Epithelial cell of esophagus (primary cell): ENCODE measurements at regions not wholly inside any gene's neighbourhood (a gene's known extent, or its start where the extent isn't known, plus 50 kb on each side); places are given as distances from the start of the nearest gene placed in this dataset.
A peak's percentile ranks its signal among the peaks of the same experiment; 100 is the strongest.
"Not testable (repeated sequence)": the region's sequence is repeated elsewhere in the genome, so short reads cannot be mapped to it uniquely, and the experiment has no call there.

Experiments used
- DNase-seq: peaks from one replicate; pipeline ENCODE4 v3.0.0; 2010; ENCODE audit warnings: low read depth
- H3K4me3 ChIP-seq: 2 replicates; pipeline ENCODE4 v1.5.1; 2011; ENCODE audit warnings: mild to moderate bottlenecking, low read length, control low read depth
- TF ChIP-seq, protein P1 (sequence below): IDR thresholded peaks from 2 replicates; pipeline ENCODE4 v1.5.1; 2011; ENCODE audit warnings: low read depth, mild to moderate bottlenecking, low read length, control low read depth, inconsistent platforms; ENCODE audit not compliant: insufficient read depth; ENCODE audit errors: missing control alignments

- H3K4me3 ChIP-seq = no peak overlapping the region
- TF ChIP-seq, protein P1, sequence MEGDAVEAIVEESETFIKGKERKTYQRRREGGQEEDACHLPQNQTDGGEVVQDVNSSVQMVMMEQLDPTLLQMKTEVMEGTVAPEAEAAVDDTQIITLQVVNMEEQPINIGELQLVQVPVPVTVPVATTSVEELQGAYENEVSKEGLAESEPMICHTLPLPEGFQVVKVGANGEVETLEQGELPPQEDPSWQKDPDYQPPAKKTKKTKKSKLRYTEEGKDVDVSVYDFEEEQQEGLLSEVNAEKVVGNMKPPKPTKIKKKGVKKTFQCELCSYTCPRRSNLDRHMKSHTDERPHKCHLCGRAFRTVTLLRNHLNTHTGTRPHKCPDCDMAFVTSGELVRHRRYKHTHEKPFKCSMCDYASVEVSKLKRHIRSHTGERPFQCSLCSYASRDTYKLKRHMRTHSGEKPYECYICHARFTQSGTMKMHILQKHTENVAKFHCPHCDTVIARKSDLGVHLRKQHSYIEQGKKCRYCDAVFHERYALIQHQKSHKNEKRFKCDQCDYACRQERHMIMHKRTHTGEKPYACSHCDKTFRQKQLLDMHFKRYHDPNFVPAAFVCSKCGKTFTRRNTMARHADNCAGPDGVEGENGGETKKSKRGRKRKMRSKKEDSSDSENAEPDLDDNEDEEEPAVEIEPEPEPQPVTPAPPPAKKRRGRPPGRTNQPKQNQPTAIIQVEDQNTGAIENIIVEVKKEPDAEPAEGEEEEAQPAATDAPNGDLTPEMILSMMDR = no peak
- no peak for DNase-seq
Measured at GRCh38 chr12:74033531-74033930, 504.1 kb upstream of the ATXN7L3B start.

DNA sequence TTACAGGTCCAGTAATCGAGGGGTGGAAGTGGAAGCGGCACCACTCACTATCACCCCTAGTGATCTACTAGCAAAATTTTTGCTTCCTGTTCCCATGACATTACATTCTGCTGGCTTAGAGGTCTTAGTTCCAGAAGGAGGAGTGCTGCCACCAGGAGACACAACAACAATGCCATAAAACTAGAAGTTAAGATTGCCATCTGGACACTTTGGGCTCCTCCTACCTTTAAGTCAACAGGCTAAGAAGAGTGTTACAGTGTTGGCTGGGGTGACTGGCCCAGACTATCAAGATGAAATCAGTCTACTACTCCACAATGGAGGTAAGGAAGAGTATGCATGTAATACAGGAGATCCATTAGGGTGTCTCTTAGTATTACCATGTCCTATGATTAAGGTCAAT is 498.5 kb upstream of the ATXN7L3B start:
- not testable (repeated sequence) for H3K4me3 ChIP-seq, DNase-seq

GRCh38 chr12:74043343-74043742 is 494.3 kb upstream of the ATXN7L3B start:
- TF ChIP-seq, protein P1 = no peak
- peak; percentile 99 for DNase-seq

DNA sequence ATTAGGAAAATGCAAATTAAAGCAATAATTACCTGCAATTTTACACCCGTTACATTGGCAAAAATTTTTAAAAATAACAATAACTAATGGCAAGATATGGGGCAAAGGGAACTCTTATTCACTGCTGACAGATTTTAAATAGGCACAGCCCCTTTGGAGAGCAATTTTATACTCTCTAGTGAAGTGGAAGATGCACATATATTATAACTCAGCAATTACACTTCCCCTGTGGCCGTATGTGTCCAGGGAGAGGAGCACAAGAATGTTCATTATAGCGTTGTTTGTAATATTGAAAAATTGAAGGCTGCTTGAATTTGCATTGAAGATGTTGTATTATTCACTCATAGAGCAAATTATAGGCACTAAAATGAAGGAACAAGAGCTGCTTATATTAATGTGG is 488.3 kb upstream of the ATXN7L3B start:
- TF ChIP-seq, protein P1 = no peak
- DNase-seq = no peak
- H3K4me3 ChIP-seq = no peak overlapping the region

More at GRCh38 chr12:74043343-74043742, 494.3 kb upstream of the ATXN7L3B start:
- no peak overlapping the region for H3K4me3 ChIP-seq

DNA sequence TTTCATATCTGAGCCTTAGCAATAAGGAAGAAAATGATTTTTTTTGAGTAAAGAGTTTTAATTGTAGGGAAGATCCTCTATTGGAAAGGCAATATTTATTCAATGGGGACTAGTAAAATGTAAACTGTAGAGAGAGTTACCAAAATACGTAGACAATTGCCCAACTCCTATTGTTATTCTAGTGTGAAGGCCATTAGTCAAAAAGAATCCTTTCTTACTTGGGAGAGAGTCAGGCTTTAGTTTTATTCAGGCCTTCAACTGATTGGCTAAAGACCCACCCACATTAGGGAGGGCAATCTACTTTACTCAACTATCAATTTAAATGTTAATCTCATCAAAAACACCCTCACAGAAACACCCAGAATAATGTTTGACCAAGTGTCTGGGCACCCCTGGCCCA is 485.8 kb upstream of the ATXN7L3B start:
- DNase-seq = no peak
- TF ChIP-seq, protein P1 = no peak
- no peak overlapping the region for H3K4me3 ChIP-seq

DNA sequence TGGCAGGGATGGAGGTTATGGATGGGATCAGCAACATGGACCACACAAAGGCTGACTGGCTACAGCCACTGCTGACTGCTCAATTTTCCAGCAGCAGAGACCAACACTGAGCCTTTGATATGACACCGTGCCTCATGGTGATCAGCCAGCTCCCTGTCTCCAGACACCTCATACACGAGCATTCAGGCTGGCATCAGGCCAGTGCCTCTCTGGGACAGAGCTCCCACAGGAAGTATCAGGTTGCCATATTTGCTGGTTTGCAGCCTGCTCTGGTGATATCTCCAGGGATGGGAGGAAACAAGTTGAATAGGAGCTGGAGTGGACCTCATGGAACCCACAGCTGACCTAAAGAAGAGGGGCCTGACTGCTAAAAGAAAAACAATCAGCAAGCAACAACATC is 471.2 kb upstream of the ATXN7L3B start:
- peak; percentile 20 for DNase-seq
- H3K4me3 ChIP-seq = no peak overlapping the region
- TF ChIP-seq, protein P1 = no peak

DNA sequence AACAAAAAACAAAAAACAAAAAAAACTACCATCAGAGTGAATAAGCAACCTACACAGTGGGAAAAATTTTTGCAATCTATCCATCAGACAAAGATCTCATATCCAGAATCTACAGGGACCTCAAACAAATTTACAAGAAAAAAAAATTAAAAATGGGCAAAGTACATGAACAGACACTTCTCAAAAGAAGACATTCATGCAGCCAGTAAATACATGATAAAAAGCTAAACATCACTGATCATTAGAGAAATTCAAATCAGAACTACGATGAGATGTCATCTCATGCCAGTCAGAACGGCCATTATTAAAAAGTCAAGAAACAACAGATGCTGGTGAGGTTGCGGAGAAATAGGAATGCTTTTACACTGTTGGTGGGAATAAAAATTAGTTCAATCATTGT is 466.5 kb upstream of the ATXN7L3B start:
- TF ChIP-seq, protein P1 = no peak
- no peak overlapping the region for H3K4me3 ChIP-seq
- no peak for DNase-seq

DNA sequence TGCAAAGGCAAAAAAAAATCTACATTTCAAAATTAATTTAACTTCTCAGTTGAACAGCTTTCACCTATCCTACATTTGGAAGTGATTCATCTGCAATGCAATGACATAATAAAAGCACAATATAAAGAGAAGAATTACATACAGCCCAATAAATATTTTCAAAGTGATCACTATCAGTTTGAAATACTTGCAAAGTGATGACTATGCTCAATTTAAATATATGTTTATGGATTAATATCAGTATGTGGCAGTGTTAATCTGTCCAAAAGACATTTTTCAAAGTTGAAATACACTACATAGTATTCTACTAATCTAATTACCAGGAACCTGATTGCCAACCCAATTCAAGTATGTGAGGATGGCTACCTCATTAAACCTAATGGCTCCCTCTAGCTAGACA is 460.7 kb upstream of the ATXN7L3B start:
- no peak for DNase-seq

More for the DNA sequence above, 460.7 kb upstream of the ATXN7L3B start:
- H3K4me3 ChIP-seq = no peak overlapping the region
- TF ChIP-seq, protein P1 = no peak
